IMR-90 (cell line): ENCODE measurements at regions not wholly inside any gene's neighbourhood (a gene's known extent, or its start where the extent isn't known, plus 50 kb on each side); places are given as distances from the start of the nearest gene placed in this dataset.

Experiments used
- ATAC-seq: fragments of 200-7000 bp; cut with Tn5 transposase; 2 replicates; pipeline ENCODE4 v1.9.1; 2020; ENCODE audit warnings: low read depth, mild to moderate bottlenecking, moderate library complexity
- BruUV-seq: library from RNA; stranded (reverse); fragments of 400-500 nt; replicated peaks from 2 replicates; lab custom pipeline; 2021; lab: Mats Ljungman, UMichigan
- CTCF ChIA-PET: fragments of 300-600 bp; formaldehyde crosslinking; extraction: SDS; loops from one replicate; lab custom pipeline; 2021; ENCODE audit warnings: antibody characterized with exemption; lab: Yijun Ruan, JAX
- POLR2A ChIA-PET: fragments of 300-600 bp; sonication (Branson Sonifier 250); formaldehyde crosslinking; loops from one replicate; lab custom pipeline; 2022; ENCODE audit warnings: antibody characterized with exemption; ENCODE audit not compliant: unreplicated experiment; lab: Charles Lee
- DNase-seq: peaks from one replicate; pipeline ENCODE4 v3.0.0; 2013
- H2AFZ ChIP-seq: replicated peaks from 2 replicates; pipeline ENCODE3; 2013; ENCODE audit warnings: low read length, mild to moderate bottlenecking; ENCODE audit not compliant: poor library complexity
- H2AK5ac ChIP-seq: 2 replicates; pipeline ENCODE4 v1.6.1; 2013; ENCODE audit warnings: low read depth, low read length, inconsistent platforms
- H2AK9ac ChIP-seq: replicated peaks from 2 replicates; pipeline ENCODE3; 2013; ENCODE audit warnings: mild to moderate bottlenecking, low read depth, low read length, moderate library complexity; ENCODE audit not compliant: poor library complexity
- H2BK120ac ChIP-seq: 2 replicates; pipeline ENCODE4 v1.6.1; 2013; ENCODE audit warnings: low read depth, low read length, inconsistent platforms
- H2BK15ac ChIP-seq: 3 replicates; pipeline ENCODE4 v1.6.1; 2013; ENCODE audit warnings: low read depth, low read length, inconsistent platforms
- H2BK20ac ChIP-seq: 2 replicates; pipeline ENCODE4 v1.6.1; 2013; ENCODE audit warnings: low read depth, mild to moderate bottlenecking, inconsistent platforms, low read length, moderate library complexity
- H2BK5ac ChIP-seq: 2 replicates; pipeline ENCODE4 v1.6.1; 2013; ENCODE audit warnings: mild to moderate bottlenecking, low read depth, low read length, inconsistent platforms; ENCODE audit not compliant: poor library complexity, severe bottlenecking
- H3K14ac ChIP-seq: replicated peaks from 2 replicates; pipeline ENCODE4 v1.6.1; 2013; ENCODE audit warnings: low read depth, low read length, inconsistent platforms
- H3K18ac ChIP-seq: 2 replicates; pipeline ENCODE4 v1.6.1; 2013; ENCODE audit warnings: low read depth, low read length, control low read depth
- H3K23ac ChIP-seq: 2 replicates; pipeline ENCODE4 v1.6.1; 2013; ENCODE audit warnings: low read depth, low read length, inconsistent platforms
- H3K27ac ChIP-seq: 2 replicates; pipeline ENCODE4 v1.5.1; 2013; ENCODE audit warnings: mild to moderate bottlenecking, control low read depth, low read length; ENCODE audit not compliant: insufficient read depth
- H3K27me3 ChIP-seq: 2 replicates; pipeline ENCODE4 v1.6.1; 2013; ENCODE audit warnings: low read length; ENCODE audit not compliant: control insufficient read depth, insufficient read depth
- H3K36me3 ChIP-seq: 2 replicates; pipeline ENCODE4 v1.6.1; 2013; ENCODE audit warnings: low read length, mixed read lengths; ENCODE audit not compliant: control insufficient read depth, insufficient read depth
- H3K4ac ChIP-seq: 2 replicates; pipeline ENCODE4 v1.6.1; 2013; ENCODE audit warnings: low read depth, low read length, inconsistent platforms
- H3K4me1 ChIP-seq: 2 replicates; pipeline ENCODE4 v1.6.1; 2013; ENCODE audit warnings: low read length, mixed read lengths; ENCODE audit not compliant: control insufficient read depth, insufficient read depth
- H3K4me2 ChIP-seq: 2 replicates; pipeline ENCODE4 v1.6.1; 2013; ENCODE audit warnings: low read depth, mild to moderate bottlenecking, control low read depth, low read length, moderate library complexity
- H3K4me3 ChIP-seq: 2 replicates; pipeline ENCODE4 v1.5.1; 2013; ENCODE audit warnings: low read depth, mild to moderate bottlenecking, control low read depth, low read length, moderate library complexity; ENCODE audit not compliant: insufficient read depth
- H3K56ac ChIP-seq: 2 replicates; pipeline ENCODE4 v1.6.1; 2013; ENCODE audit warnings: low read length, inconsistent platforms; ENCODE audit not compliant: insufficient read depth; ENCODE audit errors: extremely low read depth
- H3K79me1 ChIP-seq, 2 experiments: 2 replicates each; pipeline ENCODE4 v1.6.1; 2013; ENCODE audit warnings: low read length in 2 of 2, inconsistent platforms in 1 of 2, low read depth in 1 of 2
- H3K9ac ChIP-seq: 2 replicates; pipeline ENCODE4 v1.6.1; 2013; ENCODE audit warnings: low read depth, low read length, control low read depth
- H3K9me1 ChIP-seq: 2 replicates; pipeline ENCODE4 v1.6.1; 2013; ENCODE audit warnings: low read length, inconsistent platforms; ENCODE audit not compliant: insufficient read depth
- H3K9me3 ChIP-seq: 2 replicates; pipeline ENCODE4 v1.6.1; 2013; ENCODE audit warnings: low read length; ENCODE audit not compliant: control insufficient read depth, insufficient read depth
- H4K20me1 ChIP-seq: 2 replicates; pipeline ENCODE4 v1.6.1; 2013; ENCODE audit warnings: low read length, inconsistent platforms; ENCODE audit not compliant: insufficient read depth
- H4K5ac ChIP-seq: 2 replicates; pipeline ENCODE4 v1.6.1; 2013; ENCODE audit warnings: mild to moderate bottlenecking, low read depth, low read length, control low read depth
- H4K8ac ChIP-seq, 2 experiments: 2 replicates each; pipeline ENCODE4 v1.6.1; 2013; ENCODE audit warnings: low read depth in 2 of 2, low read length in 2 of 2, control low read depth in 1 of 2, inconsistent platforms in 1 of 2
- H4K91ac ChIP-seq: 2 replicates; pipeline ENCODE4 v1.6.1; 2013; ENCODE audit warnings: low read depth, low read length, inconsistent platforms; ENCODE audit not compliant: insufficient read depth
- BHLHE40 ChIP-seq: fragments of 150-350 bp; IDR thresholded peaks from 2 replicates; pipeline ENCODE4 v1.6.1; 2016; ENCODE audit warnings: mild to moderate bottlenecking, low read depth, low read length
- CEBPB ChIP-seq: IDR thresholded peaks from 2 replicates; pipeline ENCODE4 v1.6.1; 2012; ENCODE audit warnings: low read depth, low read length, improper control_type of control experiment
- CHD1 ChIP-seq: IDR thresholded peaks from 2 replicates; pipeline ENCODE4 v1.6.1; 2012; ENCODE audit warnings: low read depth, low read length, improper control_type of control experiment
- CTCF ChIP-seq: conservative IDR thresholded peaks from 2 replicates; pipeline ENCODE4 v1.5.1; 2012; ENCODE audit warnings: mild to moderate bottlenecking, low read depth, low read length, improper control_type of control experiment
- ELK1 ChIP-seq: fragments of 150-350 bp; IDR thresholded peaks from 2 replicates; pipeline ENCODE4 v1.6.1; 2016; ENCODE audit warnings: low read depth, mild to moderate bottlenecking, low read length, moderate library complexity, borderline replicate concordance
- FOS ChIP-seq: fragments of 150-350 bp; IDR thresholded peaks from 2 replicates; pipeline ENCODE4 v1.6.1; 2016; ENCODE audit warnings: low read depth, low read length
- MAFK ChIP-seq: IDR thresholded peaks from 2 replicates; pipeline ENCODE4 v1.6.1; 2012; ENCODE audit warnings: low read depth, low read length, improper control_type of control experiment
- MAZ ChIP-seq: IDR thresholded peaks from 2 replicates; pipeline ENCODE4 v1.6.1; 2012; ENCODE audit warnings: low read depth, mild to moderate bottlenecking, low read length, improper control_type of control experiment, moderate library complexity, borderline replicate concordance
- MXI1 ChIP-seq: IDR thresholded peaks from 2 replicates; pipeline ENCODE4 v1.6.1; 2012; ENCODE audit warnings: low read depth, mild to moderate bottlenecking, low read length, moderate library complexity, borderline replicate concordance
- NFE2L2 ChIP-seq: fragments of 150-350 bp; IDR thresholded peaks from 2 replicates; pipeline ENCODE4 v1.6.1; 2016; ENCODE audit warnings: low read depth, mild to moderate bottlenecking, low read length
- POLR2A ChIP-seq: IDR thresholded peaks from 2 replicates; pipeline ENCODE4 v1.6.1; 2012; ENCODE audit warnings: mild to moderate bottlenecking, low read depth, low read length
- RAD21 ChIP-seq: IDR thresholded peaks from 2 replicates; pipeline ENCODE4 v1.6.1; 2012; ENCODE audit warnings: low read length, improper control_type of control experiment
- RCOR1 ChIP-seq: IDR thresholded peaks from 2 replicates; pipeline ENCODE4 v1.6.1; 2012; ENCODE audit warnings: mild to moderate bottlenecking, low read length, improper control_type of control experiment; ENCODE audit not compliant: insufficient replicate concordance
- RFX5 ChIP-seq: IDR thresholded peaks from 2 replicates; pipeline ENCODE4 v1.8.0; 2012; ENCODE audit warnings: low read depth, mild to moderate bottlenecking, low read length, moderate library complexity
- SMC3 ChIP-seq: fragments of 150-350 bp; IDR thresholded peaks from 2 replicates; pipeline ENCODE4 v1.6.1; 2016; ENCODE audit warnings: low read depth, mild to moderate bottlenecking, antibody characterized with exemption, low read length, moderate library complexity
- USF2 ChIP-seq: fragments of 150-350 bp; IDR thresholded peaks from 2 replicates; pipeline ENCODE4 v1.6.1; 2017; ENCODE audit warnings: mild to moderate bottlenecking, antibody characterized with exemption, low read length, low read depth
- dilution Hi-C: fragments of 300-500 bp; cut with HindIII; formaldehyde crosslinking; loops from one replicate; pipeline ENCODE4 v1.14.3; 2018; ENCODE audit warnings: low sequenced_read_pairs; ENCODE audit not compliant: unreplicated experiment
- in situ Hi-C: fragments of 300-500 bp; cut with MboI; formaldehyde crosslinking; loops from 3 replicates; pipeline ENCODE4 v1.14.3; 2019; ENCODE audit warnings: low sequenced_read_pairs, inconsistent platforms, mixed read lengths
- intact Hi-C: fragments of 100-400 bp; cut with micrococcal nuclease; formaldehyde crosslinking; loops from 2 replicates; pipeline ENCODE4 v1.10.0; 2022

- no peak overlapping the region for H3K4me3 ChIP-seq
- no peaks in the 10 kb centered on the region for H3K4me1 ChIP-seq
- H2AK5ac ChIP-seq, result no peak overlapping the region
- H4K91ac ChIP-seq, result no peak overlapping the region
- H3K9me3 ChIP-seq, result peaks cover 7% of the 10 kb centered on the region; the same call in 1 of the 2 replicates
- TF ChIP-seq RFX5, result no peak
- no peak for TF ChIP-seq RCOR1
- no peak for TF ChIP-seq BHLHE40
- no peak for TF ChIP-seq MAZ
- TF ChIP-seq SMC3, result no peak
- TF ChIP-seq CEBPB, result no peak
- TF ChIP-seq NFE2L2, result no peak
- no peak for TF ChIP-seq POLR2A
- no peak for TF ChIP-seq FOS
- no peak for TF ChIP-seq CHD1
- no peak for TF ChIP-seq ELK1
- no peak for TF ChIP-seq CTCF
- no peak for TF ChIP-seq MXI1
- no peak for TF ChIP-seq RAD21
- TF ChIP-seq MAFK, result no peak
- no peak for TF ChIP-seq USF2
- no peak overlapping the region for H3K56ac ChIP-seq
- no peaks in the 10 kb centered on the region for H3K36me3 ChIP-seq
- H3K27me3 ChIP-seq, result no peaks in the 10 kb centered on the region
- ATAC-seq, result no peak
- H3K27ac ChIP-seq, result no peak overlapping the region
- no peak overlapping the region for H2AK9ac ChIP-seq
- no peak overlapping the region for H4K5ac ChIP-seq
- BruUV-seq, result no TSS peak
- H2BK15ac ChIP-seq, result no peak overlapping the region
- intact Hi-C loops, result no loop called here
- no peak overlapping the region for H3K4me2 ChIP-seq
- no peak overlapping the region for H2AFZ ChIP-seq
- no peak overlapping the region for H3K4ac ChIP-seq
- no peaks in the 10 kb centered on the region for H4K20me1 ChIP-seq
- DNase-seq, result no peak
- H3K14ac ChIP-seq, result no peak overlapping the region
- no peaks in the 10 kb centered on the region for H3K79me1 ChIP-seq
- no peaks in the 10 kb centered on the region for H3K9me1 ChIP-seq
- in situ Hi-C loops, result no loop called here
- H2BK120ac ChIP-seq, result no peak overlapping the region
- H3K18ac ChIP-seq, result no peak overlapping the region
- CTCF ChIA-PET, result no interaction called here
- H3K23ac ChIP-seq, result no peak overlapping the region
- no peak overlapping the region for H4K8ac ChIP-seq
- dilution Hi-C loops, result no loop called here
- POLR2A ChIA-PET, result no interaction called here
- H2BK5ac ChIP-seq, result no peak overlapping the region
- H2BK20ac ChIP-seq, result no peak overlapping the region
- H3K9ac ChIP-seq, result no peak overlapping the region
Measured at GRCh38 chr10:83343676-83344075, 795.6 kb upstream of the GHITM start.
